ENCODE measurements at regions not wholly inside any gene's neighbourhood (a gene's known extent, or its start where the extent isn't known, plus 50 kb on each side); places are given as distances from the start of the nearest gene placed in this dataset.

GRCh38 chr2:160683206-160683605, 189.6 kb upstream of the RBMS1 start:
- no peak for DNase-seq

- no peak for DNase-seq
These were observed 194.0 kb upstream of the RBMS1 start for GRCh38 chr2:160687629-160688028.

DNA sequence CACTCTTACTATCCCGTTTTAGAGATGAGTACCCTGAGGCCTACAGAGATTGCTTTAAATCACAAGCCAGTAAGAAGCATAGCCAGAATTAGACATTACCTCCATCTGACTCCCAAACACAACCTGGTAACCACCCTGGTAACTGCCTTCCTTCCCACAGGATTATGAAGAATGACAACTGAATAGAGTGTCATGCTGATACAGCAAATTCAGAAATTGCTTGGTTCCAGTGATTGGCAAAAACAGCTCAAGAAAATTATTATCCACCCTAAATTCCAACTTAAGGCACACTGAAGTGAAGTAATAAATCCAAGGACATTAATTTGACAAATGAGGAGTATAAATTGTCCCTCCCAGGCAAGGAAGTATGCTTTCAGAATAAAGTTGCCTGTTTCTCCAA, 195.8 kb upstream of the RBMS1 start:
- no peak for DNase-seq

DNA sequence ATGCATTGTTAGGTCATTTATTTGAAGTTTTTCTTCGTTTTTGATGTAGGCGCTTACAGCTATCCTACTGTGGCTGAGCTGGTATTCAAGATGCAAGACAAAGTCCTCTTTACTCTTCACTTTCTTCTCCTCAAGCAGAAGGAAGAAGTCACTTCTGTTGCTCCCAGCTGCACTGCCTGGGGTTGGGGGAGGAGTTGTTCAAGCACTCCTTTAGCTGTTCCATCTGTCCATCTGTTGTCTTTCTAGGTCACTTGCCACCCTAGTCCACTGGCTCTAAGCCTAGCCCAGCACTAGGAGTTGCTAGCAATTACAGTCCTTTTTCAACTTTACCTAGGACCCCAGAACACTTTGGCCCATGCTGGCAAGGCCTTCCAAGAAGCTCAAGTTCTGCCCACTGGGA, 200.6 kb upstream of the RBMS1 start:
- no peak for DNase-seq

- DNase-seq: no peak
These were observed 201.0 kb upstream of the RBMS1 start for GRCh38 chr2:160694631-160695030.

DNA sequence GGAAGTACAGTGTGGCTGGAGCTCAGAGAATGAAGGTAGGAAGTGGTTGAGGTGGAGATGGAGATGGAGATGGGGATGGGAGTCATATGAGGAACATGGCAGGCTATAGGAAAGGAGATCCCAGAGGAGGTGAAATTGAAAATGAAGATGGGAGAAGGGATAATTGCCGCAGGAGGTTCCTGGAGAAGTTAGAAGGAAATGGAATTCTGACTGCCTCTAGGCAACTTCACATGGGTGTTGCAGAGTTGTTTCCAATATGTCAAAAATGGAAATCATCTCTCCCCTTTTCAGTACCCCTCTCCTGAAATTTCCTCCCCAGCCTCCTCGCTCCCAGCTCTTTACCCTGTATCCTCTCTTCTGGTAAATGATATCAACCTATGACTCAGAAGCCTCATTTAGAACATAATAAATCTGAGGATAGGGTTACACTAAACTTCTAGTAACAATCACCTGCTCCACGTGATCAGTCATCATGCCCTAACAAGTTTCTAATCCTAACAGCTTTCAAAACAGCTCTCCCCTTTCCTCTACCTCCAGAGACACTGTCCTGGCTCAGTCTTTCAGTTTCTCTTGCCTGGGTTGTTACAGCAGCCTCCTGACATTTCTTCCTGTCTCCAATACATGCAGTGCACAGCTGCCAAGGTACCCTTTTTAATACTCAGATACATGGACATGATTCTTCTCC, 201.9 kb upstream of the RBMS1 start:
- DNase-seq: no peak

DNA sequence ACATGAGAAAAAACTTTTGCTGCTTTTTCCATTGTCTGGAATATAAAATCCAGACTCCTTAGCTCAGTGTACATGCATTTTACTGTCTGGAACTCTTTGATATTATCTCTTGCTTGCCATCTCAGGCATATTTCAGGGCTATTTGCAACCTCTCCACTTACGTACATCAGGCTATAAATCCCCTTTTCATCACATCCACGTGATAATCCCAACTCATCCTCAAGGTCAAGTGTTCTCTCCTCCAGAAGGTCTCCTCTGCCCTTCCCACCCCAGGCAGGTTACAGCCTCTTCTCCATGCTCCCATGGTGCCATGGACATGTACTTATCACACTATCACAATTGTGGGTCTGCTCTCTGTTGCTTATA, 202.5 kb upstream of the RBMS1 start:
- no peak for DNase-seq

DNA sequence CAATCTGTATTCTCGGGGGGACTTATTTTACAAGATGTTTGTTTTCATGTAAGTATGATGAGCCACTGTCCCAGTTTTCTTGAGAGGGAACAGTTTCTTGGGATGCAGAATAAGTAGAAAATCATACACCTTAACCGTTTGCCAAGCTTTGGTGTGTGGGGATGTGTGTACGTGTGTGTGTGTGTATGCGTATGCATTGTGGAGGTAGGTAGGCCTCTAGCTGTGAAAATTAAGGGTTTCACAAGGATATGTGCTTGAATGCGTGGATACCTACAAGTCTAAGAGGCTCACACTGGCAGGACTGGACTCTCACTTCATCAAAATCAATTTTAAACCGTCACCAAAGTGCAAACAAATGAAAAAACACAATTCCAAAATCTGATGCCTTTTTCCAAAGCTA, 204.2 kb upstream of the RBMS1 start:
- no peak for DNase-seq

DNA sequence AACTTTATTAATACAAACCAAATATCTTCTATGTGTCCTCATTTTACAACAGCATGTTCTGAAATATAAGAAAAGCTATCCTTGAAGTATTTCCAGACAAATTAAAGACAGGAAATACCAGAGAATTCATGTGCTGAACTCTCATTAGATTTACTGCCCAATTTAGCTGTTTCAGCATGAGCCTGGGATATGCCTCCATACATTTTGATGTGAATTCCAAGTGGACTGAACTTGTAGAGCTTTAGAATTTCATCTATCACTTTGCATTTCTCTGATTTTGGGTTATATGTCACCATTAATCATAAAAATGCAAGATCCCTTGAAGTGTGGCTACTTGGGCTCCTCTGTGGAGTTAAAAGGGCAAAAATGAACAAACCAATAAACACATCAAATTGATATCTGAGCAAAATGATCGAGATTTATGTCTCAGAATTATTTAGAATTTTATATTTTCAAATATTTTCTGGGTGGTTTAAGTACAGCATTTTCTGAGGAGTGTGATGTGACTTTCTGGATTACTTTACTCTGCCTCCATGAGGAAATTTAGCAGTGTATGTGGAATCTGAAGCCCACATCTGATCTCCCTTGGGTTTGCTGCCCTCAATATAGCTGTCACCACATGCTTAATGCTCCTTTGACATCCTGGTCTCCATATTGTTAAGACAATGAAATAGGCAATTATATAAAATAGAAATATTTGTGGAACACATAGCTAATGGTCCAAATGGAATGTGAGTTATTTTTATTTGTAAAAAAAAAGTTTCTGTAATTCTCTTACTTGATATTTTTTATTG, 206.6 kb upstream of the RBMS1 start:
- DNase-seq: no peak

DNA sequence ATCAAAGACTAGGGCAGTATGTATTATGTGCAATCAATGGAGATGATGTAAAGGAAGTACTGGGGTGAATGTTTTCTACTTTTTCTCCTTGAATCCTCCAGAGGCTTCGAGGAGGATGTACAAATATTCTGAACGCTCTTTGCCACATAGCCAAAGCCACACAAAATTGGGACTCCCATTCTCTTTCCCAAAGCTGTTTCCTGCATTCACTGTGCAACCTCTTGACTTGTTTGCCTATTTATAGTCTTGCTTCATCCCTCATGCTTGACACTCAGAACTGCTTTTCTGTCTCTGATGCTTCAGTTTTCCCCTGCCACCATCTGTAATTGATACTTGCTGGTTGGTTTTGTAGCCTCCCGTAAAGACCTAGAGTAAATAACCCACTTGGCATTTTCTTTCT, 208.2 kb upstream of the RBMS1 start:
- DNase-seq: no peak

- DNase-seq: no peak
These were observed 209.1 kb upstream of the RBMS1 start for GRCh38 chr2:160702754-160703153.

DNA sequence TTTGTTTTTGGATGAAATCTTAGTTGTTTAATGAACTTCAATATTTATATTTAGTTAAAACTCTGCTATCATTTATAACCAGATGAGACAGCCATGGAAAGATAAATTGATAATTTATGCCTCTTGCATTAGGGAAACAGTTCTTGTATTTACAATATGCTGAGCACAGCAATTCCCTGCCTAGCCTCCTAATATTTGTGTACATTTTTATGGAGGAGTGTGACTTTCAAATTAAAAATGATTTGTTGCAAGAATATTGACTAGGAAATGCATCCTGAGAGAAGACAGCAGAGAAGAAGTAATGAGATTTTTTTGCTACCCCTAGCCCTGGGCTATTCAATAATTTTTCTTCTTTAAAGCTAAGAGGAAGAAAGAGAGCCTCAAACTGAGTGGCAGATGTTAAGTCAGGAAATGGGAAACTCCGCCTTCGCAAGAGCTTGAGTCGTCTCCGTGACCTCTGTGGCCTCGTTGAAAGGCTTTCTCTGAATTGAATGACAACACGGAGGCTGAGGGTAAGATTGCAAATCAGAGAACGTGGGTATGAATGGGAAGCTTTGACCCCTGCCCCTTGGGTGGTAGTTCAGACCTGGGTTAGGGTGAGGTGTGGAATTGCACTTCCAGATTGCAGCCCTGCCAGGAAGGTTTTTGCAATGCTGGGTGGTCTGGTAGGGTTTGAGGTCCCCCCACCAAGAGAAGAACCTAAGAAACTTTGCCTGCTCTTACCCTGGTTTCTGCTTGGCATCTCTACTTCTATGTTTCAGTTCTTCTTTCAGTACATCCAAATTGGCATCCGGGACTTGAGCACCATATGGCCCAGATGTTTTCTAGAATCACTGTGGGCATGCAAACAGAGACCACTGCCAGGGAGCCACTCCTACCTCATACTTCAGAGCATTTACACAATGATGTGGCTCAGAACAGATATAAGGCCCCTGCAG, 210.3 kb upstream of the RBMS1 start:
- DNase-seq: peak; percentile 15

DNA sequence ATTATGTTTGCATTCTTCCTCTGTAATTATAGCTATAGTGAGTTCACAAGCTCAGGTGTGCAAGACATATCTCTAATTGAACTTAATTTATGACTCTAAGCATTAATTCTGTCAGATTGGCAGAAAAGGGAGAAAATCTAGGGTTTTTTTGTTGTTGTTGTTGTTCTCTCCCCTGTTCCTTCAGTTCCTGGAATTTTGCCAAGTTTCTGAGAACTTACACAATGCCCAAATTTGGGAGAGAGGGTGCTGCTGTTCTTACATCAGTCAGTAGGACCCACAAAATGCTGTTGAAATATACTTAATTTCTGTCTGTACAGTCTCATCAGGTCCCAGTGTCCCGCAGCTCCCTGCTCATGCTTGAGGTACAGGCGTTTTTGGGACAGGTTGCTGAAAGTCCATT, 221.8 kb upstream of the RBMS1 start:
- no peak for DNase-seq

DNA sequence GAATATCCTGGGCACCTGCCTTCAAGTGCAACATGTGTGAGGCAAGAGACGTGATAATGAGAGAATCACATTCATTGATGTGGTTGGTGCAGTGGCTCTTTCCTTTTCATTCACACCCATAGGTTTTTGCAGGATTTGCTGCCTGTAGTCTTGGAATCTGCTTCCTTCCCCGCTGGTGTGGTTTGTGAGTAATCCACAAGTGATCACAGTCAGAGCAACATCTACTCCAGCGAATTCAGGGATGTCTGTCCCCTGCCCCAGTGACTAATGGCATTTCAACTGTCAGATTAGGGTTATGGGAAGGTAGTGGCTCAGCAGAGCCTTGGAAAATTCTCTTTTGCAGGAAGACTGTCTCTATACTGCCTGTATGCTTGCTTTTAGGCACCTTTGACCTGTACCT, 225.5 kb upstream of the RBMS1 start:
- DNase-seq: no peak

GRCh38 chr2:160720098-160720497, 226.5 kb upstream of the RBMS1 start:
- DNase-seq: no peak

DNA sequence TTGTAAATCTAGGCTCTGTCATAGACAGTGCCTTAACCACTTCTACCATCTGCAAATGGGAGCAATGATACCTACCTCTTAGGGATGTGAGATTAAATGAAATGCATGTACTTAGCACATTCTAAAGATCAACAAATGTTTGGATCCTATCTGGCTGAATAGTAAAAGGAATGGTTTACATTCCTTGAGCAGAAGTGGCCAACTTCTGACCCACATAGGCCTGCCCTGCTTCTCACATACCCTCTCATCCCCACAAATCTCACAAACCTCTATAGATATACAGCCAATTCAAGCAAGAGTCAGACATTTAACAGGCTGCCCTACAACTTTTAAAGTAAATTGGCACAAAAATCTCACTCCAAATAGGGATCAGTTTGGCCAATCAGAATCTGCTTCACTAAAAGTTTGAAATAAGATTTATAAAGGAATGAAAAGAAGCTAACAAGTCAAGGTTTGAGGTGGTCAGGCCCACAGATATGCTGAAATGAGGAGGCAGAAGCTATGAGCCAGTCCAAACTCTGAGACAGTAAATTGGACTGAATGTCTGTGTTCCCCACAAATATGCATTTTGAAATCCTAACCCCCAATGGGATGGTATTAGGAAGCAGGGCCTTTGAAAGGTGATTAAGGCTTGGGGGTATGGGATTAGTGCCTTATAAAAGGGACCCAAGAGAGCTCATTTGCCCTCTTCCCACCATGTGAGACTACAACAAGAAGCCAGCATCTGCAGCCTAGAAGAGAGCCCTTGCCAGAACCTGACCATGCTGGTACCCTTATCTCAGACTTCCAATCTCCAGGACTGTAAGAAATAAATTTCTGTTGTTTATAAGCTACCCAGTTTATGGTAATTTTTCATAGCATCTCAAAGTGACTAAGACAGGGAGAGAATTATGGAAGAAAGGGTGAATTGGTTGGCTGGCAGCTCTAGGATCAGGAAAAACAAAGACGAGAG, 227.8 kb upstream of the RBMS1 start:
- no peak for DNase-seq

DNA sequence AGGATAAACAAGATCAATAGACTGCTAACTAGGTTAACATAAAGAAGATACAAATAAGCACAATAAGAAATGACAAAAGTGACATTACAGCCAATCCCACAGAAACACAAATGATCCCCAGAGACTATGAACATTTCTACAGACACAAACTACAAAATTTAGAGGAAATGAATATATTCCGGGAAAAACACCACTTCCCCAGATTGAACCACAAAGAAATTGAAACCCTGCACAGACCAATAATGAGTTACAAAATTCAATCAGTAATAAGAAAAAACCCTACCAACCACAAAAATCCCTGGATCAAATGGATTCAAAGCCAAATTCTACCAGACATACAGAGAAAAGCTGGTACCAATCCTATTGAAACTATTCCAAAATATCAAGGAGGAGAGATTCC, 232.4 kb upstream of the RBMS1 start:
- DNase-seq: no peak

GRCh38 chr2:160730296-160730995, 236.8 kb upstream of the RBMS1 start:
- no peak for DNase-seq

DNA sequence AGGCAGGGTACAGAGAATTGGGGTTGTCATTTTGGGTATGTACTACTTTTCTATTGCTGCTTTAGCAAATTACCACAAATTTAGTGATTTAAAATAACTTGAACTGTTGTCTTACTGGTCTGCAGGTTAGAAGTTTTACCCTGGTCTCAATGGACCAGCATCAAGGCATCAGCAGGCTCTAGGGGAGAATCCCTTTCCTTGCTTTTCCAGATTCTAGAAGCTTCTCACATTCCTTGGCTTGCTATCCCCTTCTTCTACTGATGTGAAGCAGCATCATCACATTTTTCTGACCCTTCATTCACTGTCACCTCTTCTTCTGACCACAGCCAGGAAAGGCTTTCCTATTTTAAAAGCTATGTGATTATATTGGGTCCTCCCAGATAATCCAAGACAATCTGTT, 237.8 kb upstream of the RBMS1 start:
- DNase-seq: no peak

GRCh38 chr2:160731856-160732255, 238.2 kb upstream of the RBMS1 start:
- no peak for DNase-seq

DNA sequence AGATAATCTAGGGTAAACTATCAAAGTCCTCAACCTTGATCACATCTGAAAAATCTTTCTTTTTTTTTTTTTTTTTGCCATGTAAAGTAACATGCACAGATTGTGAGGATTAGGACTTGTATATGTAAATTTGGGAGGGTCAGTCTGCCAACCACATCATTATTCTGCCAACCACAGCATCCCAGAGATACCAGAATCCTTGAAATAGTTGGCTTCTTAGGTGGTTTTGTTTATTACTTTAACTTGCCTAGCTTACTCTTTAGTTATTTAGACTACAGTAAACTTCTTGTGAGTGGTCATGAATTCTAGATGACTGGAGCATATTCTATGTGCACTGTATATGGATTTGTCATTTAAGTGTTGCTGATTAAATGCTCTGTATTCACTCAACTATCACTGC, 242.1 kb upstream of the RBMS1 start:
- no peak for DNase-seq

Measured in activated CD8-positive, alpha-beta memory T cell treated with anti-CD3 and anti-CD28 coated beads, Interleukin-2, amount 50 U/mL, for 4 hours (primary cell).